Keratinocyte (primary cell): ENCODE measurements at regions not wholly inside any gene's neighbourhood (a gene's known extent, or its start where the extent isn't known, plus 50 kb on each side); places are given as distances from the start of the nearest gene placed in this dataset.

Experiments used
- DNase-seq: peaks from one replicate; pipeline ENCODE4 v3.0.0-alpha.2; 2011; ENCODE audit warnings: low read depth, missing footprints, low spot score
- FAIRE-seq: peaks from 2 replicates; lab custom pipeline; 2011; peaks lifted over from hg19 to GRCh38; lab: Jason Lieb, UNC
- H2AFZ ChIP-seq: 2 replicates; pipeline ENCODE4 v1.6.0; 2012; ENCODE audit warnings: low read length, control low read depth, inconsistent platforms; ENCODE audit not compliant: control insufficient read depth
- H3K27ac ChIP-seq: 2 replicates; pipeline ENCODE4 v1.5.1; 2011; ENCODE audit warnings: low read length; ENCODE audit not compliant: control insufficient read depth, insufficient read depth
- H3K27me3 ChIP-seq: 3 replicates; pipeline ENCODE4 v1.6.0; 2011; ENCODE audit warnings: low read length; ENCODE audit not compliant: control insufficient read depth, insufficient read depth; ENCODE audit errors: extremely low read depth
- H3K36me3 ChIP-seq, 2 experiments: 2 replicates in 1 of 2; 3 replicates in 1 of 2; pipeline ENCODE4 v1.5.1; 2011; ENCODE audit warnings: low read length in 2 of 2, mild to moderate bottlenecking in 1 of 2; ENCODE audit not compliant: control insufficient read depth in 2 of 2, insufficient read depth in 2 of 2; ENCODE audit errors: extremely low read depth in 1 of 2
- H3K4me1 ChIP-seq: 3 replicates; pipeline ENCODE4 v1.5.1; 2011; ENCODE audit warnings: low read length; ENCODE audit not compliant: control insufficient read depth, insufficient read depth; ENCODE audit errors: extremely low read depth
- H3K4me2 ChIP-seq: 3 replicates; pipeline ENCODE4 v1.6.0; 2011; ENCODE audit warnings: low read depth, low read length; ENCODE audit not compliant: control insufficient read depth, insufficient read depth; ENCODE audit errors: extremely low read depth
- H3K4me3 ChIP-seq, 3 experiments: fragments of 200-600 bp in 1 of 3; sonication (generic) in 1 of 3; 2 replicates in 2 of 3; 3 replicates in 1 of 3; pipeline ENCODE4 v1.5.1; 2011 to 2016; ENCODE audit warnings: low read length in 3 of 3, mild to moderate bottlenecking in 3 of 3, control low read depth in 2 of 3, inconsistent platforms in 1 of 3, low read depth in 1 of 3, mixed read lengths in 1 of 3, mixed run types in 1 of 3, moderate library complexity in 1 of 3; ENCODE audit not compliant: control insufficient read depth in 2 of 3, insufficient read depth in 2 of 3; ENCODE audit errors: extremely low read depth in 1 of 3
- H3K79me2 ChIP-seq: 2 replicates; pipeline ENCODE4 v1.6.0; 2012; ENCODE audit warnings: low read length; ENCODE audit not compliant: control insufficient read depth, insufficient read depth
- H3K9ac ChIP-seq: 3 replicates; pipeline ENCODE4 v1.6.0; 2011; ENCODE audit warnings: low read length; ENCODE audit not compliant: control insufficient read depth, insufficient read depth; ENCODE audit errors: extremely low read depth
- H3K9me1 ChIP-seq: 3 replicates; pipeline ENCODE4 v1.6.0; 2011; ENCODE audit warnings: low read length; ENCODE audit not compliant: control insufficient read depth, insufficient read depth; ENCODE audit errors: extremely low read depth
- H3K9me3 ChIP-seq: 2 replicates; pipeline ENCODE4 v1.5.1; 2012; ENCODE audit warnings: low read depth, low read length; ENCODE audit not compliant: control insufficient read depth
- H4K20me1 ChIP-seq: 3 replicates; pipeline ENCODE4 v1.6.0; 2011; ENCODE audit warnings: low read length; ENCODE audit not compliant: control insufficient read depth, insufficient read depth; ENCODE audit errors: extremely low read depth
- CTCF ChIP-seq, 3 experiments: IDR thresholded peaks in 1 of 3; conservative IDR thresholded peaks in 1 of 3; optimal IDR thresholded peaks in 1 of 3; 2 replicates in 2 of 3; 3 replicates in 1 of 3; pipeline versions ENCODE3 to v1.5.1; 2011; ENCODE audit warnings: low read length in 3 of 3, mild to moderate bottlenecking in 3 of 3, moderate library complexity in 2 of 3, control low read depth in 1 of 3, inconsistent platforms in 1 of 3; ENCODE audit not compliant: insufficient read depth in 2 of 3; ENCODE audit errors: extremely low read depth in 1 of 3
- EZH2 ChIP-seq: IDR thresholded peaks from one replicate; pipeline ENCODE4 v1.6.1; 2012; ENCODE audit warnings: inconsistent platforms, mild to moderate bottlenecking, low read length, moderate library complexity
- dilution Hi-C: fragments of 300-500 bp; cut with MboI; formaldehyde crosslinking; loops from one replicate; pipeline ENCODE4 v1.7.0; 2020; ENCODE audit warnings: low sequenced_read_pairs; ENCODE audit not compliant: extremely low pct_ligation_motif_present

- Histone ChIP-seq H3K4me3 (no peak overlapping the region), H4K20me1 (no peaks in the 10 kb centered on the region), H3K36me3 (no peaks in the 10 kb centered on the region), H3K79me2 (no peaks in the 10 kb centered on the region), H3K4me1 (peaks cover 12% of the 10 kb centered on the region), H3K27ac (no peak overlapping the region), H3K27me3 (no peaks in the 10 kb centered on the region), H2AFZ (no peak overlapping the region), H3K9me1 (no peaks in the 10 kb centered on the region), H3K9me3 (no peaks in the 10 kb centered on the region), H3K9ac (no peak overlapping the region), H3K4me2 (no peak overlapping the region)
- dilution Hi-C loops = no loop called here
- no peak for FAIRE-seq
- DNase-seq = no peak
- TF ChIP-seq CTCF (optimal IDR thresholded peaks at IDR 0.05 in 1 of 3, IDR thresholded peaks at IDR 0.05 in 1 of 3, conservative IDR thresholded peaks at IDR 0.05 in 1 of 3; ENCODE audit: extremely low read depth in 1 of 3, insufficient read depth in 2 of 3, low read length in 3 of 3) = no peak
- no peak for TF ChIP-seq EZH2
These were observed 89.0 kb upstream of the SLC4A7 start for GRCh38 chr3:27573138-27573537.

- dilution Hi-C loops = no loop called here
- no peak for TF ChIP-seq CTCF (optimal IDR thresholded peaks at IDR 0.05 in 1 of 3, IDR thresholded peaks at IDR 0.05 in 1 of 3, conservative IDR thresholded peaks at IDR 0.05 in 1 of 3; ENCODE audit: extremely low read depth in 1 of 3, insufficient read depth in 2 of 3, low read length in 3 of 3)
- no peak for TF ChIP-seq EZH2
- Histone ChIP-seq H4K20me1 (no peaks in the 10 kb centered on the region), H3K9ac (no peak overlapping the region), H3K4me1 (peaks cover 13% of the 10 kb centered on the region), H3K4me3 (no peak overlapping the region), H2AFZ (no peak overlapping the region), H3K4me2 (no peak overlapping the region), H3K27me3 (no peaks in the 10 kb centered on the region), H3K36me3 (no peaks in the 10 kb centered on the region), H3K9me3 (no peaks in the 10 kb centered on the region), H3K9me1 (no peaks in the 10 kb centered on the region), H3K27ac (no peak overlapping the region), H3K79me2 (no peaks in the 10 kb centered on the region)
- FAIRE-seq = no peak
- DNase-seq = no peak
These were observed 87.2 kb upstream of the SLC4A7 start for GRCh38 chr3:27571345-27571744.
